Fibroblast of skin of back (primary cell): ENCODE measurements at regions not wholly inside any gene's neighbourhood (a gene's known extent, or its start where the extent isn't known, plus 50 kb on each side); places are given as distances from the start of the nearest gene placed in this dataset.

Experiments
- DNase-seq: peaks from one replicate; pipeline ENCODE4 v3.0.0-alpha.2; 2013

- DNase-seq: no peak
Observed at GRCh38 chr18:77762642-77763041, 513.0 kb downstream of the GALR1 start.

DNA sequence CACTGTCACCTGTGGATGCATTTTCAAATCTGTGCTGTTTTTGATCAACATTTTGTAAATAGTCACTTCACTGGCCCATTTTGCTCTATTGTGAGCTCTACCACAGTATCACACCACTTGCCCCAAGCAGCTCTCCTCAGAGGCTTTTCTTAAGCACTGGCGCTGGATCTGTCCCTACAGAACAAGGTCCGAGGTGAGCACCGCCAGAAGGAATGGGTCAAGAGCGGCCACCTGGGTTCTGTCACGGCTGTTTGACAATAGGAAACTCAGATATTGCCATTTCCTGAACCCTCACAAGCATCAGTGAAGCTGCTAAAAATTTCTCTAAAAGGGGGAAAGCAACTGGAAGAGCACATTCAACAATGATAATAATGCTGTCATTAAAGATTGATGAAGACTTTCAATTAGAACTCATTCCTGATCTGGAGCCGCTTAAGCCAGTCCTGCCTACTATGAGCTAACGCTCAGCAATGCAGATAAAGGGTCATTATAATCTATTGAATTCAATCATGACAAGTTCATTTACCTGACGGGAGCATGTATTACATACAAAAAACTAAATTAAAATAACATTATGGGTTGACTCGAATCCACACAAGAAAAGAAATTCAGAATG, 514.0 kb downstream of the GALR1 start:
- DNase-seq: no peak

- DNase-seq: no peak
Observed at GRCh38 chr18:77765468-77765867, 515.8 kb downstream of the GALR1 start.

DNA sequence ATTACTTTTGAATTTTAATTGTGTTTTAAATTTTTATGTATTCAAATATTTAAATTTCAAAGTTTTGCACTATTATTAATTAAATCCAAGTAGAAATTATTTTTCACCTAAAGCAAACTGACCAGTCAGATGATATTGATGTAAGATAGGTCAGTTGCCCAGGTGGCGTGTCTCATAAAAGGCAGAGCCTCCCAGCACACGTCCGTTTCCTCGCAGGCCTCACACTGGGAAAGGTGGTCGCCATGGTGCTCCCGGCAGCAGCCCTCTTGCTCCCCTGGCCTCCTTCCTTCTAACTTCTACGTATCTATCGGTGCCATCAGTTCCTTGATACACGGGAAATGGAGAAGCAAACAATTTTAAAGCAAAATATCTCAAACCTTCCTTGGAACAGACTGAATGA, 516.8 kb downstream of the GALR1 start:
- no peak for DNase-seq

- DNase-seq: no peak
Observed at GRCh38 chr18:77772177-77772576, 522.5 kb downstream of the GALR1 start.

- DNase-seq: no peak
Observed at GRCh38 chr18:77776104-77776503, 526.5 kb downstream of the GALR1 start.

DNA sequence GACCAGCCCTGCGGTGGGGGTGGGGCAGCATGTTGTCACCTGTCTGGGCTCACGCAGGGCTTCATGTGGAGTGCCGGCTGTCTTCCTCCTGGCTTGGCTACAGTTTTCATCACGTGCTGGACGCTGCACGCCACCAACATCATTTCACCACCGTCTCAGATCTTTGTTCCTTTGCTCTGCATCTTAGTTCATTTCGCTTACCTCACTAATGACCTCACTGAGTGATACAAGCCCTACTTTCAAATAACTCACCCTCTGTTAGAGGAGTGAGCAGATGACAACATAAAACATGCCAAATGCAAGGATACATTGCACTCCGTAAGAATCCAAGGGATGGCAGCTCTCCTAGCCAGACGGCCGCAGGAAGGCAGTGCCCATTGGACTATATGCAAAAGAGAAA, 527.5 kb downstream of the GALR1 start:
- no peak for DNase-seq

GRCh38 chr18:77784759-77785379, 535.2 kb downstream of the GALR1 start:
- no peak for DNase-seq

DNA sequence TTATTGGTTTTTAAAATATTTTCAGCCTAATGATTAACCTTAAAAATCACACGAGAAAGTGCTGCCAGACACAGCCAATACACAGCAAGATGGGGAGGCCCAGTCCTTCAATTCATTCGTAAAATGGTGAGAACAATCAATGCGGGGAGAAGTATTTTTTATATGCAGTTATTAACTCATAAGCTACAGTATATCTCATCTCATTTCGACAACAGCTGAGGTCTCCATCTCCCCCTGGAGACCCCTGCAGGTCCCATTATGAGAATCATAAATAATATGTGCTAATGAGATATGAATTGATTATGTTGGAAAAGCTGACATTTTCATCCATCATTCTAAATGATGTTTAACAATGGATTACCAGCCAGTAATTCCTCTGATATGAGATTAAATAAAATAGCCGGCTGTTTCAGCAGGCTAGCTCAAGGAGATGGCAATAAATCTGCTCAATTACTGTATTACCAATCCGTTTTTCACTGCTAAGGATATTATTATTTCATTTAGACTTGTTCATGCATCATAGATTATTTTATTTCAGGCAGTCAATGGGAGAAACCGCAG, 535.8 kb downstream of the GALR1 start:
- DNase-seq: no peak

- DNase-seq: no peak
Observed at GRCh38 chr18:77803024-77803423, 553.4 kb downstream of the GALR1 start.

- no peak for DNase-seq
Observed at GRCh38 chr18:77804382-77804781, 554.7 kb downstream of the GALR1 start.

DNA sequence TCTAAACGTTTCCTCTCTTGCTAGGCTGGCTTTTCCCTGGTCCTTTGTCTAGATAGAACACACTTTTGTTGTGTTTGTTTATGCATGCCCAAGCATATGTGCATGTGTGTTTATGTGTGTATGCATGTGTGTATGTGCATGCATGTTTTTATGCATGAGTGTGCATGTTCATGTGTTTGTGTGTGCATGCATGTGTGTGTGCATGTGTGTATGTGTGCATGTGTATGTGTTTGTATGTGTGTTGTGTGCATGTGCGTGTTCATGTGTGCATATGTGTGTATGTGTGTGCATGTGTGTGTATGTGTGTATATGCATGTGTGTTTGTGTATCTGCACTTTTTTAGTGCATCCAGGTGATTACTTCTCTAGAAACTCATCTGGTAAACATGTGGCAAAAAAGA, 558.0 kb downstream of the GALR1 start:
- DNase-seq: no peak

GRCh38 chr18:77811503-77811902, 561.9 kb downstream of the GALR1 start:
- peak; percentile 0 for DNase-seq

DNA sequence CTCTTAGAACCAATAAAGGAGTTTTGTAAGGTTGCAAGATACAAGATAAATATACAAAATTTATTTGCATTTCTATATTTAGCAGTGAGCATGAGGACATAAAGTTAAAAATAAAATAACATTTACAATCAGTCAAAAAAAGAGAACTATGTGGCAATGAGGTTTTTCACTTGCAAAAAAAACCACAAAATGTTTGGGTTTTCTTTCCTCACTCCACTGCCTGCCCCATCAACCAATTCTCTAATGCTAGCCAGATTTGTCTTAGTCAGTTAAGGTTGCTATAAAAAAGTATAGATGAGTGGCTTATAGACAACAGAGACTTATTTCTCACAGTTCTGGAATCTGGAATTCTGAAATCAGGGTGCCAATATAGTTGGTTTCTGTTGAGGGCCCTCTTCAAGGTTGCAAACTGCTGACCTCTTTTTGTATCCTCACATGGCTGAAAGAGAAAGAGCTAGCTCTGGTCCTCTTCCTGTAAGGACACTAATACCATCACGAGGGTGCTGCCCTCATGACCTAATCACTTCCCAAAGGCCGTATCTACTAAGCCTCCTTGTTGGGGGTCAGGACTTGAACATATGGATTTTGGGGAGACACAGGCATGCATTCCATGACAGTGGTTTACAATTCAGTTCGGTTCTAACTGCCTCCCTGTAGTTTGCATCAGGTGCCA, 566.2 kb downstream of the GALR1 start:
- no peak for DNase-seq

DNA sequence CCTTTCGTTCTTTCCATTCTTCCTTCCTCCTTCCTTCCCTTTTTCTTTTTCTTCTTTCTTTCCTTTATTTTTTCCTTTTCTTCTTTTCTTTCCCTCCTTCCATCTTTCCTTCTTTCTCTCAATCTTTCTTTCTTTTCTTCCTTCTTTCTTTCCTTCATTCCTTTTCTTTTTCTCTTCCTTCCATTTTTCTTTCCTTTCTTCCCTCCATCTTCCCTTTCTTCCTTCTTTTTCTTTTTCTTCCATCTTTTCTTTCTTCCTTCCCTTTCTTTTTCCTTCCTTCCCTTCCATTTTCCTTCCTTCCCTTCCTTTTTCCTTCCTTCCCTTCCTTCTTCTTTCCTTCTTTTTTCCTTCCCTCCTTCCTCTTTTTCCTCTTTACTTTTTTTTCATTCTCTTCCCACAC, 568.7 kb downstream of the GALR1 start:
- DNase-seq: no peak

- no peak for DNase-seq
Observed at GRCh38 chr18:77820472-77820871, 570.8 kb downstream of the GALR1 start.

DNA sequence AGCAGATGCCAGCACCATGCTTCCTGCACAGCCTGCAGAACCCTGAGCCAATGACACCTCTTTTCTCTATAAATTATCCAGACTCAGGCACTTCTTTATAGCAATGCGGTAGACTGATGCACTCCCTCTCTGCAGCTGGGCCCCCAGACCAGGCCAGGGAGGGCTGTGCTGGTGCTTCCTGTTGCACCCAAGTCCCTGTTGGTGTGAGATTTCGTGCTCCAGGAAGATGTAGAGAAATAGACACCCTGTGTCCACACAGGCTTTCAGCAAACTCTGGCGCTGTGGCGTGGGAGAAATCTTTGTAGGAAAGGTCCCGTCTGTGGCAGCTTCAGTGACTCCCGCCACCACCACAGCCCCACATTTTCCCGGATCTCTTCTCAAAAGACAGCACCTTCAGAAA, 572.2 kb downstream of the GALR1 start:
- no peak for DNase-seq

- DNase-seq: no peak
Observed at GRCh38 chr18:77822632-77823031, 573.0 kb downstream of the GALR1 start.

- no peak for DNase-seq
Observed at GRCh38 chr18:77833807-77834206, 584.2 kb downstream of the GALR1 start.

GRCh38 chr18:77851802-77852201, 602.2 kb downstream of the GALR1 start:
- DNase-seq: no peak

GRCh38 chr18:77853859-77854258, 604.2 kb downstream of the GALR1 start:
- no peak for DNase-seq

DNA sequence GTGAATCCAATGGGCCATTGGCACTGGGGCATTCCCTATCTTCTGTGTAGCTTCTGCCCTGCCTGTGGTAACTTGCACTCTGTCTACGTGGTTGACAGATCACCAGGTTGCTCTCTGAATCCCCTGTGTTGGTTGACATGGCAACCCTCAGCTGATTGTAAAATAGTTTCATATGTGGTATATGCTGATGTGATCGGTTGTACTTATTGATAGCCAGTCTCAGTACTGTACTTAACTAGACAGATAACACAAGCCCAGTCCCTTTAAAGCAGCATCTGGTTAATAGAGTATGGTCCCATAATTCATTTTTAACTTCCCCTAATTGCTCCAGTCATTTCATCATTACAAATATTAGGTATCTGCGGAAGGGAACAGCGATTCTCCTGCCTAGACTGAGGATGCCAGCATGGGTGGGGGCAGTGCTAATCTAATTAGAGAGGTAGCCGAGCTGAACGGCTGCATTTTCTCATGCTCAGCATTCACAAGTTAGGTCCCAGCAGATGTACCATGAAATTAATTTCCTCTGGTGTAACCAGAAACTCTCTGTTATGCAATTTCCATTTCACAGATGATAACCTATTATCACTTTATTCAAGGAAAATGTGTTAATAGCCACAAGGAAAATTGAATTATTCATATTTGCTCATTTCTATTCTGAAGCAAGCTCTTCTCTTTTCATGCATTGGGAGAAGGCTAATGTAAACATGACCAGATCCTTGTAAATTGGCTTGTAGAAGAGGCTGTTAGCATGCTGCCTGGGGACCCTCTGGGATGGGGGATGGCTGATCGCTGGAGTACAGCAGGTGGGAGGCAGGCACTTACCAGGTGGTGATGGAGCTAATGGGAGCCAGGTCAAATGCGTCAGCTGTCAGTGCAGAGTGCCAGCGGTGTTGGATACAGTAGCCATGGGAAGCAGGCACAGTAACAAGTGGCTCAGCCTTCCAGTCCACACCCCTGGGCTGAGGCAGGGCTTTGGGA, 608.3 kb downstream of the GALR1 start:
- DNase-seq: no peak

- DNase-seq: no peak
Observed at GRCh38 chr18:77859634-77860033, 610.0 kb downstream of the GALR1 start.
